GM18505 (cell line): ENCODE measurements at regions not wholly inside any gene's neighbourhood (a gene's known extent, or its start where the extent isn't known, plus 50 kb on each side); places are given as distances from the start of the nearest gene placed in this dataset.
"Not testable (repeated sequence)": the region's sequence is repeated elsewhere in the genome, so short reads cannot be mapped to it uniquely, and the experiment has no call there.

Source experiments
- ATAC-seq: cut with Tn5 transposase; IDR thresholded peaks from one replicate; pipeline ENCODE4 v1.9.1; 2021; ENCODE audit not compliant: unreplicated experiment
- POLR2A ChIP-seq: IDR thresholded peaks from 4 replicates; pipeline ENCODE4 v1.6.1; 2011; ENCODE audit warnings: borderline replicate concordance; ENCODE audit not compliant: insufficient read depth, insufficient read length; ENCODE audit errors: extremely low read depth

- no peak for TF ChIP-seq POLR2A
- ATAC-seq, result no peak
These were observed 1615.3 kb downstream of the PCDH18 start for GRCh38 chr4:135917011-135917410.

DNA sequence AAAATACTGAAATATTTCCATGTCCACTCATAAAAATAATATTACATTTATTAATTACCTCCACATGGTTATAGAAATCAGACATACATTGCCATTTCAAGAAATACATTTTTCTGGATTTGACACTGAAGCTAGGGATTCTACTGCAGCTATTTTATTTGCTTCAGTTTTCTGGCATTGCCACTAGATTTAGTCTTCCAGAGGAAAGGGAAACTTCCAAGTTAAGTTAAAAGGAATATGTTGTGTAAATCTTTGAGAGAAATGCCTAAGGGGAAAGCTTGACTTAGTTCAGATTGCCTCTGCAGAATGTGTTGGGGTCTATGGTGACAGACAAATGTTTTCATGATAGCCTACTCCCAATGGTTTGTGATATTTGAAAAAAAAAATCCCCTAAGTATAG is 1631.3 kb downstream of the PCDH18 start:
- no peak for TF ChIP-seq POLR2A
- no peak for ATAC-seq

GRCh38 chr4:135864304-135864703 is 1662.7 kb upstream of the PABPC4L start:
- not testable (repeated sequence) for ATAC-seq

DNA sequence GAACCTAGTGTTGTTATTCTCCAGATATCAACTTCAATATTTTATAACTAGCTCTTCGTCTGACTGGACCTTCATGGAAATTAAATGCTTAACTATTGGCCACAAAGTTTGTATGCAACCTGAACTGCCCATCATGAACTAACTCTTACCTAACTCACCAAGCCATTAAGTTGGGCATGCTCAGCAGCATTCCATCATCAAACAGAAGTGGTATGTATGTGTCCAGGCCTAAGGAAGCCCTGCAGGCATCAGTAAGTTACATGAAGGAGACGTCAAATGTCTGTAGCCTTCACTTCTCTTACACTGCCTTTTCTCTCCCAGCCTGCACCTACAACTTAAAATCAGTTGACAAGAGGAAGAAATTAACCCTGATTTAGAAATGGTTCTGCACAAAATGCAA is 1639.2 kb upstream of the PABPC4L start:
- no peak for ATAC-seq
- no peak for TF ChIP-seq POLR2A

DNA sequence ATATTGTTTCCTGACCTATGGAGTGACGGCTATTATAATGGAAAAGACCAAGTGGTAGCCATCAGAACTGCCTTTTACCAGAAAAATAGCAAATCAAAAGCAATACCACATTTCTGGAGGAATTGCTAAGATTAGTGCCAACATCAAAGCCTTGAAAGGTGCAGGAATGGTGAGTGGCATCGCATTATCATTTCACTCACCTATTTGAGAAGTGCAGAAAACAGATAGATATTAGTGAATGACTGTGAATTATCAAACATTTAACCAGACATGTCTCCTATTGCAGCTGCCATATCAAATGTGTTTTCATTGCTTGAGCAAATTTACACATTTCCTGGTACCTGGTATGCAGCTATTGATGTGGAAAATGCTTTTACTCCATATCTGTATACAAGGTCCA is 1638.1 kb upstream of the PABPC4L start:
- ATAC-seq, result no peak

GRCh38 chr4:135838889-135839288 is 1637.3 kb upstream of the PABPC4L start:
- ATAC-seq, result no peak
- no peak for TF ChIP-seq POLR2A

More for the DNA sequence above, 1638.1 kb upstream of the PABPC4L start:
- TF ChIP-seq POLR2A, result no peak

DNA sequence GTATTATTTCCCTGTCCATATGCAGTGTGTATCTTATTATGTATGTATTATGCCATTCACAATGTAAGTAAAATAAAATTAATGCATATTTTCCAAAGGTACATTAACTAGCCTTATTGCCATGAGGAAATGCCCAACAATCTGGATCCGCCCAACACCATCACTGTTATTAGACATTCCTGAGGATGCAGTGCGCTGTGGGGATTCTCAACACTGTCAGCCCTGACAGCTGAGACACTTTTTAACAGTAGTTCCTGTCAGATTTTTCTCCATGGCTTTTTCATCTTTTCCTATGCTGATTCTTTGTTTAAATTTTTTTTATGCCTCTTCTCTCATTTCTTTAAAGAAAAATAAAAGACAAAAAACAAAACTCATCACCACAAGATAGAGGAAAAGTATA is 1632.9 kb upstream of the PABPC4L start:
- ATAC-seq, result no peak
- no peak for TF ChIP-seq POLR2A

- no peak for TF ChIP-seq POLR2A
- ATAC-seq, result no peak
These were observed 1631.9 kb upstream of the PABPC4L start for GRCh38 chr4:135833529-135833928.

DNA sequence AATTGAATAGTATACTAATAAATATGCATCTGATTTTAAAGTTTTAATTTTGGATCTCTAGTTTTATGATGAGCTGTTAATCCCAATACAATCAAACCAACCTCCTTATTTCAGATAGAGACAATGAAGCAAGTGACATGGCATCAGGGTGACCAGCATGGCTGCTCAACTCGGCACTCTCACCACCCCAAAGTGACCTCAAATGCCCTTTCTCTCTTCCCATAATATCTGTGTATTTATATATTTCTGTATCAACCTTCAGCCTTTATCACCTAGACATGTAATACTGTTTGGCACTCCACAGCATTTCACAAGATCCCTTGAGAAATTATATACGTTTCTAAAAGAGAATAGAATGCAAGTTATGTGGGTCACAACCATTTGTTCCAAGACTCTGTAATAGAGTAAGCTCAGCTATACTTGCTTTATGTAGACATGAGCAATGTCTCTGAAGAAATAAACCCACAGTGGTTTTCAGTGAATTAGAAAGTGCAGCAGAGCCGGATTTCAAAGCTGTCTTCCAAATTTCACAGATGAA is 1623.2 kb upstream of the PABPC4L start:
- TF ChIP-seq POLR2A, result no peak
- no peak for ATAC-seq

DNA sequence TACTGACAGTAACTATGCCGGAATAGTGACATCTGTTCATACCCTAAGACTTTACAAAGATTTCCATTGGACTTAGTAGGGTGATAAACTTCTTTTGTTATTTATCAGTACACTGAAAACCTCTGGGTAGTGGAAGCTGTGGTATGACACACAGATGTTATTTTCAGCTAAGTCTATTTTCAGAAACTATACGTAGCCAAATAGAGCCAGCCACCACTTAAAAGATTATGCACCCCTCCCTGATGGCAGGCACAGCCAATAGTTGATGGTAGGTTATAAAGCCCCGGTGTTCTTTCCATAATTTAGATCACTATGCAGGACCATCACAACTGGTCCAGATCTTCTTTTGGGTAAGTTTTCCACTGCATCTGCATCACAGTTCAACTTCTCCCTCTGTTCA is 1603.2 kb upstream of the PABPC4L start:
- TF ChIP-seq POLR2A, result no peak
- no peak for ATAC-seq

DNA sequence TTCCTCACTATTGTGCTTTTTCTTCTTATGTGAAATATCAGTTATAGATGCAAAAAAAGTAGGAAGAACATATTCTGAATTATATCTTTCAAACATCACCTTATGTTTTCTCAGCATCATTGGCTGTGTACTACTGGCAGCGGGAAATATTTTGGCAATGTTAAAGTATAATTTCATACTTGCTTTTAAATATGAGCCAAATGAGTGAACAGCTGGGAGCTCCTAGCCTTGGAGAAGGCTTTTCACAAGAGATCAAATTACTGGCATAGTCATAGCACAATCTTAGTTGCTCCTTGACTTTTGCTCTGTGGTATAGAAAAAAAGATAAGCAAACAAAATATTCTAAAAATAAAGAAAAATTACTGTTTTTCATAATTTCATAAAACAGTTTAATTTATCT is 1575.8 kb upstream of the PABPC4L start:
- no peak for TF ChIP-seq POLR2A
- no peak for ATAC-seq

DNA sequence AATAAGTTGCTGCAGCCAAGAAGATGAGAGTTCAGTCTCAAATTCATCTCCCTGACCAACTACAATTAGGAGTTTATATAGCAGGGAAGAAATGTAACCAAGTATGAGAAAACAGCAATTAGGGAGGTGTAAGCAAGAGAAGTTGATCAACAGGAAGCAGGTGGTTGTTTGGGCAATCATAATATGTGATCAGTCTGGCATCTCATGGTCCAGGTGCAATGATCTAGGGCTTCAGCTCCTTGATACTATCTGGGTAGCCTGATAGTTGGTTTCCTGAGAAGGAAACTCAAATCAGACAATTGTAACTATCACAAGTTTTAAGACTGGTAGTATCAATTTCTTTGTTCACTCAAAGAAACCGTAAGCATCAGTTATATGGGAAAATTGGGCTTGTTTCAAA is 1574.3 kb upstream of the PABPC4L start:
- ATAC-seq, result no peak
- TF ChIP-seq POLR2A, result no peak

- no peak for ATAC-seq
These were observed 1568.9 kb upstream of the PABPC4L start for GRCh38 chr4:135770505-135770904.

GRCh38 chr4:135744928-135745327 is 1543.3 kb upstream of the PABPC4L start:
- ATAC-seq, result no peak
- TF ChIP-seq POLR2A, result no peak

More at GRCh38 chr4:135770505-135770904, 1568.9 kb upstream of the PABPC4L start:
- no peak for TF ChIP-seq POLR2A

DNA sequence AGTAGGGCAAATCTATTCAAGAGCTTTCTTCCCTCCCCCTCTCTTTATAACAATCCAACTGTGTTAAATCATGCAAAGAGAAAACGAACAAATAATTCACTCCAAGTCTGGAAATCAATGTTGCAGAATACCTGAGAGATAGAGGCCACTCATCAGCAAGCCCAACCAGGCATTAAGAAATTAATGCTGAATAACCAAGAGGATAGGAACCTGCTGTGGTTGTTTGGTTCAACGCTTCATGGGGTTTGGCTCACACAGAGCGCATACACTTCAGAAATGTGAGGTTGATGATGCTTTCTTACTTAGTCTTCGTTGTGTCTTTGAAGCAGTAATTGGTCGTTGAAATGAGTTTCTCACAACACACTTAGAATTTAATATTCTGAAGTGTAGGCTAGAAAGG is 1540.0 kb upstream of the PABPC4L start:
- no peak for TF ChIP-seq POLR2A
- no peak for ATAC-seq

DNA sequence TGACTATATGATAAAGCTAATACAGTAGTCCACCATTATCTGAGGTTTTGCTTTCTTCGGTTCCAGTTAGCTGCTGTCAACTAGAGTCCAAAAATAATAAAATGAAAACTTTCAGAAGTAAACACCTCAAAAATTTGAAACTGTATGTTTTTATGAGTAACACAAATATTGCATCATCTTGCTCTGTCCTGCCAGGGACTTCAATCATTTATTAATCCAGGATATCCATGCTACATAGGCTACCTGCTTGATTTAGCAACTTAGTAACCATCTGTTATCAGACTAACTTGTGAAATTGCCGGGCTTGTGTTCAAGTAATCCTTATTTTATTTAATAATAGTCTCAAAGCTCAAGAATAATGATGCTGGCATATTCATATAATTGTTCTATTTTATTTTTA is 1537.8 kb upstream of the PABPC4L start:
- ATAC-seq, result no peak
- TF ChIP-seq POLR2A, result no peak

DNA sequence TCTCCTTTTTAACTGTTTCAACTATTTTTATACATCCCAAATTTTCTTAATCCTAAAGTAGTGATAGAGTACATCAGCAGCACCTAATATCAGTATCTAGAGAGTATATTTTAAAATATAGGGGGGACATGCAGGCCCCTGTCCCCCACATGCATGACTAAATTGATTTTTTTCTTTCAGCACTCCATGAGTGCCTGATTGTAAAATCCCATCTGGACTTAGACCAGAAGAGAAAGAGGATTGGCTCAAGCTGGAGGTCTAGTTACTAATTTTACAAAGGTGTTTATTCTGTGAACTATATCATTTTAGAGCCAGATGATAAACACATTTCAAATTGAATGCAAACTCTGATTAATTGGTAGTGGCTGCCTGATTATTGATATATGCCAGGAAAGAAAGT is 1533.9 kb upstream of the PABPC4L start:
- ATAC-seq, result no peak
- TF ChIP-seq POLR2A, result no peak
